T-cell (primary cell): ENCODE measurements at regions not wholly inside any gene's neighbourhood (a gene's known extent, or its start where the extent isn't known, plus 50 kb on each side); places are given as distances from the start of the nearest gene placed in this dataset.

Source experiments
- ATAC-seq, 4 experiments: fragments of 200-7000 bp in 3 of 4; fragments of 150-1000 bp in 1 of 4; cut with Tn5 transposase; replicated peaks in 1 of 4; 1 replicate in 3 of 4; 2 replicates in 1 of 4; pipeline ENCODE4 v1.10.0; 2021; ENCODE audit warnings: moderate library complexity in 3 of 4, mild to moderate bottlenecking in 2 of 4, moderate number of reproducible peaks in 1 of 4
- CTCF ChIA-PET, 2 donors: fragments of 300-600 bp; sonication (Branson Sonifier 250); formaldehyde crosslinking; loops; one replicate each; lab custom pipeline; 2022; ENCODE audit warnings: antibody characterized with exemption in 2 of 2; lab: Charles Lee
- POLR2A ChIA-PET, 2 donors: fragments of 300-600 bp; sonication (Branson Sonifier 250); formaldehyde crosslinking; loops; one replicate each; lab custom pipeline; 2022; ENCODE audit warnings: antibody characterized with exemption in 2 of 2; lab: Charles Lee
- DNase-seq, 35 experiments: peaks; one replicate each; pipeline versions ENCODE4 v3.0.0 to v3.0.0-alpha.2; 2013 to 2023
- H3K27ac ChIP-seq: one replicate; pipeline ENCODE4 v1.5.1; 2013; ENCODE audit warnings: low read length
- H3K27me3 ChIP-seq, 2 experiments: replicated peaks in 1 of 2; 1 replicate in 1 of 2; 2 replicates in 1 of 2; pipeline versions ENCODE4 v1.6.1 to v1.7.0; 2013; ENCODE audit warnings: low read length in 1 of 2, mixed read lengths in 1 of 2; ENCODE audit not compliant: control insufficient read depth in 2 of 2, insufficient read depth in 2 of 2; ENCODE audit errors: extremely low read depth in 1 of 2
- H3K36me3 ChIP-seq, 2 donors: 1 replicate in 1 of 2; 2 replicates in 1 of 2; pipeline versions ENCODE4 v1.6.1 to v1.7.0; 2013; ENCODE audit warnings: low read length in 1 of 2; ENCODE audit not compliant: control insufficient read depth in 2 of 2, insufficient read depth in 1 of 2; ENCODE audit errors: extremely low read depth in 1 of 2
- H3K4me1 ChIP-seq, 2 experiments: 1 replicate in 1 of 2; 2 replicates in 1 of 2; pipeline versions ENCODE4 v1.6.1 to v1.7.0; 2013; ENCODE audit warnings: low read length in 2 of 2, mixed read lengths in 1 of 2; ENCODE audit not compliant: insufficient read depth in 2 of 2, control insufficient read depth in 1 of 2; ENCODE audit errors: extremely low read depth in 1 of 2
- H3K4me3 ChIP-seq, 2 donors: 1 replicate in 1 of 2; 2 replicates in 1 of 2; pipeline versions ENCODE4 v1.5.1 to v1.7.0; 2013; ENCODE audit warnings: mild to moderate bottlenecking in 2 of 2, low read length in 1 of 2, moderate library complexity in 1 of 2; ENCODE audit not compliant: control insufficient read depth in 1 of 2; ENCODE audit errors: extremely low read depth in 1 of 2
- H3K9me3 ChIP-seq: 2 replicates; pipeline ENCODE4 v1.7.0; 2013
- H3K27ac Mint-ChIP-seq, 2 donors: one replicate each; pipeline ENCODE4 v1.8.0; 2020 to 2021; ENCODE audit warnings: mild to moderate bottlenecking in 2 of 2, mixed read lengths in 2 of 2
- H3K27me3 Mint-ChIP-seq, 2 donors: one replicate each; pipeline ENCODE4 v1.8.0; 2021 to 2022; ENCODE audit warnings: mixed read lengths in 2 of 2
- H3K36me3 Mint-ChIP-seq: one replicate; pipeline ENCODE4 v1.8.0; 2021; ENCODE audit warnings: mixed read lengths
- H3K4me1 Mint-ChIP-seq, 3 donors: one replicate each; pipeline ENCODE4 v1.8.0; 2020 to 2022; ENCODE audit warnings: mixed read lengths in 3 of 3, mild to moderate bottlenecking in 1 of 3
- H3K4me3 Mint-ChIP-seq, 3 donors: one replicate each; pipeline ENCODE4 v1.8.0; 2020 to 2022; ENCODE audit warnings: mild to moderate bottlenecking in 3 of 3, mixed read lengths in 3 of 3, moderate library complexity in 3 of 3
- H3K9me3 Mint-ChIP-seq, 3 donors: one replicate each; pipeline ENCODE4 v1.8.0; 2020 to 2022; ENCODE audit warnings: mixed read lengths in 3 of 3
- WGBS: methylation state at CpG from one replicate; pipeline ENCODE4 v1.1.5; 2013; ENCODE audit warnings: missing lambda C conversion rate; ENCODE audit not compliant: insufficient coverage; 5-methylcytosine and 5-hydroxymethylcytosine counted together

- H3K36me3 Mint-ChIP-seq = no peaks in the 10 kb centered on the region
- WGBS = no CpG with 5 or more reads among the region's 2 CpGs
- H3K27me3 Mint-ChIP-seq = no peaks in the 10 kb centered on the region
Measured at GRCh38 chr4:116824172-116824571, 261.2 kb downstream of the TRAM1L1 start.

GRCh38 chr4:116811730-116812129, 273.6 kb downstream of the TRAM1L1 start:
- H3K4me1 ChIP-seq = no peaks in the 10 kb centered on the region
- no peak for DNase-seq
- H3K27ac Mint-ChIP-seq = no peak overlapping the region
- no peaks in the 10 kb centered on the region for H3K4me1 Mint-ChIP-seq
- no peaks in the 10 kb centered on the region for H3K36me3 Mint-ChIP-seq
- CTCF ChIA-PET = interaction anchor here in 1 of 2 donors (0.6 kb wide), 1 partner anchor 100 kb away, joined by 5 read pairs; no protein-coding TSS in a partner anchor
- peaks cover 0 to 6% (median 4%) of the 10 kb centered on the region in 3 donors for H3K9me3 Mint-ChIP-seq
- no CpG with 5 or more reads among the region's 2 CpGs for WGBS
- no peaks in the 10 kb centered on the region for H3K9me3 ChIP-seq
- no peak overlapping the region for H3K4me3 Mint-ChIP-seq
- H3K27ac ChIP-seq = no peak overlapping the region
- no peaks in the 10 kb centered on the region for H3K36me3 ChIP-seq
- H3K27me3 Mint-ChIP-seq = no peaks in the 10 kb centered on the region
- POLR2A ChIA-PET = no interaction called here
- ATAC-seq = no peak
- no peak overlapping the region for H3K4me3 ChIP-seq
- H3K27me3 ChIP-seq = peaks cover 0 to 2% of the 10 kb centered on the region in 2 experiments

More at GRCh38 chr4:116824172-116824571, 261.2 kb downstream of the TRAM1L1 start:
- Mint-ChIP-seq H3K9me3 (peaks cover 3 to 13% (median 11%) of the 10 kb centered on the region in 3 donors), H3K4me1 (no peaks in the 10 kb centered on the region), H3K4me3 (no peak overlapping the region), H3K27ac (no peak overlapping the region)
- no peaks in the 10 kb centered on the region for H3K9me3 ChIP-seq
- no peak overlapping the region for H3K4me3 ChIP-seq
- ChIA-PET CTCF (no interaction called here), POLR2A (no interaction called here)
- DNase-seq = no peak
- H3K4me1 ChIP-seq = no peaks in the 10 kb centered on the region
- no peaks in the 10 kb centered on the region for H3K36me3 ChIP-seq
- no peak overlapping the region for H3K27ac ChIP-seq
- no peak for ATAC-seq
- no peaks in the 10 kb centered on the region for H3K27me3 ChIP-seq

- Mint-ChIP-seq H3K27ac (no peak overlapping the region), H3K27me3 (no peaks in the 10 kb centered on the region), H3K4me3 (no peak overlapping the region), H3K36me3 (no peaks in the 10 kb centered on the region), H3K9me3 (peaks cover 0 to 2% (median 0%) of the 10 kb centered on the region in 3 donors), H3K4me1 (no peaks in the 10 kb centered on the region)
- Histone ChIP-seq H3K4me3 (no peak overlapping the region), H3K36me3 (no peaks in the 10 kb centered on the region), H3K27ac (no peak overlapping the region), H3K9me3 (no peaks in the 10 kb centered on the region), H3K4me1 (no peaks in the 10 kb centered on the region), H3K27me3 (no peaks in the 10 kb centered on the region)
- DNase-seq = no peak
- ChIA-PET CTCF (no interaction called here), POLR2A (no interaction called here)
- ATAC-seq = no peak
- WGBS = 100% methylated on average over 1 of the region's 2 CpGs
Measured at GRCh38 chr4:116796022-116796421, 289.4 kb downstream of the TRAM1L1 start.

- Histone ChIP-seq H3K4me1 (no peaks in the 10 kb centered on the region), H3K27me3 (no peaks in the 10 kb centered on the region), H3K9me3 (no peaks in the 10 kb centered on the region), H3K4me3 (no peak overlapping the region), H3K27ac (no peak overlapping the region), H3K36me3 (no peaks in the 10 kb centered on the region)
- Mint-ChIP-seq H3K4me3 (no peak overlapping the region), H3K4me1 (no peaks in the 10 kb centered on the region), H3K9me3 (peaks cover 0 to 4% (median 0%) of the 10 kb centered on the region in 3 donors), H3K36me3 (no peaks in the 10 kb centered on the region), H3K27ac (no peak overlapping the region), H3K27me3 (no peaks in the 10 kb centered on the region)
- no CpG with 5 or more reads among the region's 2 CpGs for whole genome bisulfite sequencing
- ChIA-PET POLR2A (no interaction called here), CTCF (no interaction called here)
- DNase-seq = no peak
- no peak for ATAC-seq
Measured at GRCh38 chr4:116788723-116789122, 296.7 kb downstream of the TRAM1L1 start.

GRCh38 chr4:116755051-116755450, 330.3 kb downstream of the TRAM1L1 start:
- POLR2A ChIA-PET = no interaction called here
- H3K27ac Mint-ChIP-seq = no peak overlapping the region
- CTCF ChIA-PET = no interaction called here
- Histone ChIP-seq H3K27me3 (no peaks in the 10 kb centered on the region), H3K4me3 (no peak overlapping the region), H3K27ac (no peak overlapping the region), H3K4me1 (no peaks in the 10 kb centered on the region), H3K36me3 (no peaks in the 10 kb centered on the region), H3K9me3 (no peaks in the 10 kb centered on the region)
- 100% methylated on average over 1 of the region's 1 CpG for WGBS
- no peaks in the 10 kb centered on the region for H3K27me3 Mint-ChIP-seq
- no peak overlapping the region for H3K4me3 Mint-ChIP-seq
- no peaks in the 10 kb centered on the region for H3K4me1 Mint-ChIP-seq
- no peaks in the 10 kb centered on the region for H3K36me3 Mint-ChIP-seq
- DNase-seq (no peak), ATAC-seq (no peak)
- H3K9me3 Mint-ChIP-seq = no peaks in the 10 kb centered on the region

GRCh38 chr4:116752027-116752426, 333.3 kb downstream of the TRAM1L1 start:
- Histone ChIP-seq H3K27ac (no peak overlapping the region), H3K4me1 (no peaks in the 10 kb centered on the region), H3K27me3 (no peaks in the 10 kb centered on the region), H3K9me3 (no peaks in the 10 kb centered on the region), H3K36me3 (no peaks in the 10 kb centered on the region), H3K4me3 (no peak overlapping the region)
- Mint-ChIP-seq H3K27me3 (no peaks in the 10 kb centered on the region), H3K27ac (no peak overlapping the region), H3K4me1 (no peaks in the 10 kb centered on the region), H3K9me3 (peaks cover 0 to 6% (median 0%) of the 10 kb centered on the region in 3 donors), H3K36me3 (no peaks in the 10 kb centered on the region), H3K4me3 (no peak overlapping the region)
- ATAC-seq (no peak), DNase-seq (no peak)
- WGBS = 80% methylated on average over 1 of the region's 2 CpGs
- ChIA-PET POLR2A (no interaction called here), CTCF (no interaction called here)

GRCh38 chr4:116736756-116737155, 348.6 kb downstream of the TRAM1L1 start:
- no peaks in the 10 kb centered on the region for H3K27me3 Mint-ChIP-seq
- H3K27ac Mint-ChIP-seq = no peak overlapping the region
- ChIA-PET POLR2A (no interaction called here), CTCF (no interaction called here)
- H3K36me3 ChIP-seq = no peaks in the 10 kb centered on the region
- no peak overlapping the region for H3K4me3 Mint-ChIP-seq
- H3K36me3 Mint-ChIP-seq = no peaks in the 10 kb centered on the region
- no peaks in the 10 kb centered on the region for H3K4me1 ChIP-seq
- peaks cover 2 to 7% (median 4%) of the 10 kb centered on the region in 3 donors for H3K9me3 Mint-ChIP-seq
- no peak overlapping the region for H3K4me3 ChIP-seq
- H3K4me1 Mint-ChIP-seq = no peaks in the 10 kb centered on the region
- H3K27me3 ChIP-seq = no peaks in the 10 kb centered on the region
- ATAC-seq (no peak), DNase-seq (no peak)
- no CpG with 5 or more reads among the region's 1 CpG for WGBS
- H3K9me3 ChIP-seq = no peaks in the 10 kb centered on the region
- no peak overlapping the region for H3K27ac ChIP-seq
